NCI-H2081 treated with DMSO at 0.1 percent for 48 hours (cell line): ENCODE measurements at regions not wholly inside any gene's neighbourhood (a gene's known extent, or its start where the extent isn't known, plus 50 kb on each side); places are given as distances from the start of the nearest gene placed in this dataset.

ENCODE experiments used
- DNase-seq: peaks from one replicate; lab custom pipeline; 2025; lab: John Stamatoyannopoulos, UW

GRCh38 chr14:49464885-49465284 lies 121.3 kb downstream of the RPS29 start:
- DNase-seq: no peak

- DNase-seq: no peak
Observed at GRCh38 chr14:49463146-49463545, 123.0 kb downstream of the RPS29 start.

GRCh38 chr14:49461529-49462401 lies 124.4 kb downstream of the RPS29 start:
- DNase-seq: no peak

- no peak for DNase-seq
Observed at GRCh38 chr14:49460662-49461061, 125.5 kb downstream of the RPS29 start.

GRCh38 chr14:49456589-49456988 lies 129.6 kb downstream of the RPS29 start:
- no peak for DNase-seq

- DNase-seq: no peak
Observed at GRCh38 chr14:49451938-49452337, 134.2 kb downstream of the RPS29 start.

- DNase-seq: no peak
Observed at GRCh38 chr14:49449749-49450148, 136.4 kb downstream of the RPS29 start.

GRCh38 chr14:49447540-49448107 lies 138.6 kb downstream of the RPS29 start:
- DNase-seq: no peak

- no peak for DNase-seq
Observed at GRCh38 chr14:49446801-49447200, 139.4 kb downstream of the RPS29 start.

- DNase-seq: no peak
Observed at GRCh38 chr14:49438256-49438770, 147.9 kb downstream of the RPS29 start.

- DNase-seq: no peak
Observed at GRCh38 chr14:49428076-49428475, 158.1 kb downstream of the RPS29 start.

- DNase-seq: no peak
Observed at GRCh38 chr14:49427117-49427516, 159.1 kb downstream of the RPS29 start.

GRCh38 chr14:49425921-49426320 lies 160.3 kb downstream of the RPS29 start:
- no peak for DNase-seq

- no peak for DNase-seq
Observed at GRCh38 chr14:49424436-49425331, 161.5 kb downstream of the RPS29 start.

- no peak for DNase-seq
Observed at GRCh38 chr14:49420201-49420600, 166.0 kb downstream of the RPS29 start.

GRCh38 chr14:49418789-49419188 lies 167.4 kb downstream of the RPS29 start:
- no peak for DNase-seq

- DNase-seq: no peak
Observed at GRCh38 chr14:49417790-49418189, 168.4 kb downstream of the RPS29 start.

- DNase-seq: no peak
Observed at GRCh38 chr14:49408187-49408933, 177.8 kb downstream of the RPS29 start.

- no peak for DNase-seq
Observed at GRCh38 chr14:49405291-49405690, 180.9 kb downstream of the RPS29 start.

GRCh38 chr14:49401373-49401772 lies 184.8 kb downstream of the RPS29 start:
- no peak for DNase-seq

- no peak for DNase-seq
Observed at GRCh38 chr14:49396801-49397200, 189.4 kb downstream of the RPS29 start.

- no peak for DNase-seq
Observed at GRCh38 chr14:49381778-49382177, 204.4 kb downstream of the RPS29 start.
